ENCODE measurements at regions not wholly inside any gene's neighbourhood (a gene's known extent, or its start where the extent isn't known, plus 50 kb on each side); places are given as distances from the start of the nearest gene placed in this dataset.

- no peaks in the 10 kb centered on the region for H3K79me2 ChIP-seq (ENCODE audit: control insufficient read depth, insufficient read depth, low read length)
- no peak overlapping the region for H3K4me3 ChIP-seq (replicated peaks in 1 of 3; ENCODE audit: insufficient read depth in 1 of 3, low read depth in 1 of 3, low read length in 3 of 3)
- TF ChIP-seq POLR2A (IDR thresholded peaks at IDR 0.05; ENCODE audit: low read depth, low read length) (no peak), POLR2AphosphoS5 (IDR thresholded peaks at IDR 0.05; ENCODE audit: insufficient read depth, low read depth, low read length) (no peak), MYC (IDR thresholded peaks at IDR 0.05; ENCODE audit: low read depth, low read length) (no peak), GATA2 (IDR thresholded peaks at IDR 0.05; ENCODE audit: insufficient read depth, insufficient read length, low read depth, low read length) (no peak), FOS (IDR thresholded peaks at IDR 0.05; ENCODE audit: borderline replicate concordance, insufficient read depth, low read length) (no peak), MAX (IDR thresholded peaks at IDR 0.05; ENCODE audit: insufficient read depth, insufficient read length) (no peak), JUN (IDR thresholded peaks at IDR 0.05; ENCODE audit: borderline replicate concordance, insufficient read depth, insufficient read length, low read depth) (no peak), EZH2 (IDR thresholded peaks at IDR 0.05; ENCODE audit: borderline replicate concordance, low read depth, low read length, severe bottlenecking) (no peak)
- TF ChIP-seq, protein P1, sequence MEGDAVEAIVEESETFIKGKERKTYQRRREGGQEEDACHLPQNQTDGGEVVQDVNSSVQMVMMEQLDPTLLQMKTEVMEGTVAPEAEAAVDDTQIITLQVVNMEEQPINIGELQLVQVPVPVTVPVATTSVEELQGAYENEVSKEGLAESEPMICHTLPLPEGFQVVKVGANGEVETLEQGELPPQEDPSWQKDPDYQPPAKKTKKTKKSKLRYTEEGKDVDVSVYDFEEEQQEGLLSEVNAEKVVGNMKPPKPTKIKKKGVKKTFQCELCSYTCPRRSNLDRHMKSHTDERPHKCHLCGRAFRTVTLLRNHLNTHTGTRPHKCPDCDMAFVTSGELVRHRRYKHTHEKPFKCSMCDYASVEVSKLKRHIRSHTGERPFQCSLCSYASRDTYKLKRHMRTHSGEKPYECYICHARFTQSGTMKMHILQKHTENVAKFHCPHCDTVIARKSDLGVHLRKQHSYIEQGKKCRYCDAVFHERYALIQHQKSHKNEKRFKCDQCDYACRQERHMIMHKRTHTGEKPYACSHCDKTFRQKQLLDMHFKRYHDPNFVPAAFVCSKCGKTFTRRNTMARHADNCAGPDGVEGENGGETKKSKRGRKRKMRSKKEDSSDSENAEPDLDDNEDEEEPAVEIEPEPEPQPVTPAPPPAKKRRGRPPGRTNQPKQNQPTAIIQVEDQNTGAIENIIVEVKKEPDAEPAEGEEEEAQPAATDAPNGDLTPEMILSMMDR (IDR thresholded peaks at IDR 0.05; ENCODE audit: extremely low read depth in 1 of 2, insufficient read depth in 1 of 2, low read depth in 1 of 2, low read length in 2 of 2), result no peak
- H3K4me1 ChIP-seq (ENCODE audit: control insufficient read depth, extremely low read depth, insufficient read depth, low read length), result no peaks in the 10 kb centered on the region
- ChIA-PET POLR2A (no interaction called here), CTCF (no interaction called here)
- H3K27me3 ChIP-seq (ENCODE audit: control insufficient read depth in 2 of 2, insufficient read depth in 2 of 2, low read length in 2 of 2), result no peaks in the 10 kb centered on the region
- no peaks in the 10 kb centered on the region for H3K9me1 ChIP-seq (replicated peaks; ENCODE audit: control insufficient read depth, extremely low read depth, insufficient read depth, low read length)
- intact Hi-C loops (cut with micrococcal nuclease), result no loop called here
- no peak overlapping the region for H2AFZ ChIP-seq (ENCODE audit: low read depth, low read length)
- H3K9me3 ChIP-seq (replicated peaks; ENCODE audit: control insufficient read depth, insufficient read depth, low read length), result peaks cover 5% of the 10 kb centered on the region
- DNase-seq (ENCODE audit: low read depth, low spot score), result no peak
- no TSS peak for BruUV-seq (replicated peaks)
- no peaks in the 10 kb centered on the region for H4K20me1 ChIP-seq (replicated peaks; ENCODE audit: control insufficient read depth, extremely low read depth, insufficient read depth, low read length)
- dilution Hi-C loops (cut with MboI; ENCODE audit: extremely low pct_ligation_motif_present, low sequenced_read_pairs), result no loop called here
- no peak for FAIRE-seq
- H3K36me3 ChIP-seq (ENCODE audit: control insufficient read depth in 2 of 2, extremely low read depth in 1 of 2, insufficient read depth in 2 of 2, low read length in 2 of 2), result no peaks in the 10 kb centered on the region
- H3K9ac ChIP-seq (replicated peaks; ENCODE audit: extremely low read depth, insufficient read depth, low read length), result no peak overlapping the region
- H3K4me2 ChIP-seq (ENCODE audit: insufficient read depth, low read length), result no peak overlapping the region
- H3K27ac ChIP-seq (ENCODE audit: insufficient read depth, low read depth, low read length), result no peak overlapping the region
Observed at GRCh38 chr1:14511796-14512585, 86.5 kb upstream of the KAZN start.
